Activated CD8-positive, alpha-beta T cell treated with anti-CD3 and anti-CD28 coated beads, Interleukin-2, amount 10 ng/mL, durations not matched to agents 7 days and 5 days (primary cell): ENCODE measurements at regions not wholly inside any gene's neighbourhood (a gene's known extent, or its start where the extent isn't known, plus 50 kb on each side); places are given as distances from the start of the nearest gene placed in this dataset.

Experiments
- ATAC-seq: fragments of 150-1000 bp; cut with Tn5 transposase; one replicate; pipeline ENCODE4 v1.10.0; 2021; ENCODE audit warnings: moderate library complexity
- CTCF ChIA-PET: fragments of 350-600 bp; sonication (Branson Sonifier 250); formaldehyde crosslinking; loops from one replicate; lab custom pipeline; 2021; ENCODE audit warnings: antibody characterized with exemption; lab: Charles Lee
- POLR2A ChIA-PET: fragments of 350-600 bp; sonication (Branson Sonifier 250); formaldehyde crosslinking; loops from one replicate; lab custom pipeline; 2021; ENCODE audit warnings: antibody characterized with exemption; lab: Charles Lee
- DNase-seq: peaks from one replicate; pipeline ENCODE4 v3.0.0-alpha.2; 2020
- H3K27ac Mint-ChIP-seq: one replicate; pipeline ENCODE4 v1.8.0; 2021; ENCODE audit warnings: mild to moderate bottlenecking, mixed read lengths
- H3K27me3 Mint-ChIP-seq: one replicate; pipeline ENCODE4 v1.8.0; 2021; ENCODE audit warnings: low read depth, mixed read lengths
- H3K36me3 Mint-ChIP-seq: one replicate; pipeline ENCODE4 v1.8.0; 2021; ENCODE audit warnings: low read depth, mixed read lengths
- H3K4me1 Mint-ChIP-seq: one replicate; pipeline ENCODE4 v1.8.0; 2021; ENCODE audit warnings: low read depth, mixed read lengths
- H3K4me3 Mint-ChIP-seq: one replicate; pipeline ENCODE4 v1.8.0; 2021; ENCODE audit warnings: mild to moderate bottlenecking, mixed read lengths
- H3K9me3 Mint-ChIP-seq: one replicate; pipeline ENCODE4 v1.8.0; 2022; ENCODE audit warnings: mixed read lengths; ENCODE audit not compliant: insufficient read depth

DNA sequence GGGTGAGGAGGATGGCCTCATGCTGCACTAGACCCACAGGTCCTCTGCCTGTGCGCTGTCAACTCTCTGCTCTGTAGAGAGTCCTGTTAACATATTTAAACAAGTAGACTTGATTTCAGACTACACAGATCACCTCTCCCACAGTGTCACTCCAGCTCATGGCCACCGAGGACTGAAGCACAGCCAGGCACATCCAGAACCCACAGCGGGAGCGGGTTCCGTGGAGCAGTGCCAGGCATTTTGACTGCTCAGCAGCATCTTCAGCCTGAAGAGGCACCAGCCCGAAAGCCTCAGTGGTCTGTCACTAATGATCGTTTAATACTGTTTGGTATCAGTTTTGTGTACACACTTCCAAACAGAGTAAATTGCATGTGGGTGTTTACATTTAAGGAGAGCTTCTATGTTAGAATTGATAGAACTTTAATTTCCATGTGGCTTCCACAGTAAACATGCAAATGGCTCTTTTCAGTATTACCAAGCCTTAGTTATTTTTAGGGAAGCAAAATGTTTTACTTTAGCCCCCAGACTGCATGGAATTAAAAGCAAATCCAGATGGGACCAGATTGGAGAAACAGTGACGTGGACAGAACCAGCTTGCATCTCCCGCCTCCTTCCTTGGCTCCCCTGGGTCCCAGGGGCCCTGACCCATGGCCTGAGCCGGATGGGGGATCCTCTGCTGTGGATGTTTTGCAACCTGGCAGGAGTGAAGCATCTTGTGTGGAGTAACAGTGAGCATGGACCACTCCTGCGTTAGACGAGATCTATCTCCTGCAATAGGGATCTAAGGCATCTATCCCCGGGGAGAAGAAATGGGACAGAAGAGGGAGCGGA, 196.7 kb upstream of the CDH4 start:
- Mint-ChIP-seq H3K9me3 (no peaks in the 10 kb centered on the region), H3K4me3 (no peak overlapping the region), H3K36me3 (no peaks in the 10 kb centered on the region), H3K27me3 (no peaks in the 10 kb centered on the region), H3K27ac (no peak overlapping the region), H3K4me1 (no peaks in the 10 kb centered on the region)
- DNase-seq, result no peak
- ChIA-PET POLR2A (no interaction called here), CTCF (no interaction called here)
- no peak for ATAC-seq

DNA sequence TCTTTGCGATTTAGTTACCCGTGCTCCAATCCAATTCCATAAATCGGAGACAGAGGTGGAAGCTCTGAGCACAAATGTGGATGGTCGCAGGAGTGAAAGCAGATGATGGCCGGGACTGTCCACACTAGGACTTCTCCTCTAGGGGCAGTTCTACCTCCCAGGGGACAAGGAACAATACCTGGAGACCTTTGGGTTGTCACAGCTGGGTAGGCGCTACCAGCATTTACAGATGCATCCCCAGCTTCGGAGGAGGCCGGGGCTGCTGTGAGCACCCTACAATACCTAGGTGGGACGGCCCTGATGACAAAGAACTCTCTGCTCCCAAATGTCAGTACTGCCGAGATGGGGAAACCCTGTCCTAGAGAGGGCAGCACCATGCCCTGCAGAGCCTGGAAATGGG, 195.9 kb upstream of the CDH4 start:
- ChIA-PET CTCF (no interaction called here), POLR2A (no interaction called here)
- no peaks in the 10 kb centered on the region for H3K9me3 Mint-ChIP-seq
- no peaks in the 10 kb centered on the region for H3K4me1 Mint-ChIP-seq
- no peak overlapping the region for H3K27ac Mint-ChIP-seq
- no peak for ATAC-seq
- H3K4me3 Mint-ChIP-seq, result no peak overlapping the region
- no peak for DNase-seq
- H3K27me3 Mint-ChIP-seq, result no peaks in the 10 kb centered on the region
- H3K36me3 Mint-ChIP-seq, result no peaks in the 10 kb centered on the region

- no peaks in the 10 kb centered on the region for H3K36me3 Mint-ChIP-seq
- ChIA-PET POLR2A (no interaction called here), CTCF (no interaction called here)
- H3K9me3 Mint-ChIP-seq, result no peaks in the 10 kb centered on the region
- H3K27me3 Mint-ChIP-seq, result no peaks in the 10 kb centered on the region
- DNase-seq (no peak), ATAC-seq (no peak)
- no peaks in the 10 kb centered on the region for H3K4me1 Mint-ChIP-seq
- H3K27ac Mint-ChIP-seq, result no peak overlapping the region
- H3K4me3 Mint-ChIP-seq, result no peak overlapping the region
These were observed 195.2 kb upstream of the CDH4 start for GRCh38 chr20:61056627-61057442.

DNA sequence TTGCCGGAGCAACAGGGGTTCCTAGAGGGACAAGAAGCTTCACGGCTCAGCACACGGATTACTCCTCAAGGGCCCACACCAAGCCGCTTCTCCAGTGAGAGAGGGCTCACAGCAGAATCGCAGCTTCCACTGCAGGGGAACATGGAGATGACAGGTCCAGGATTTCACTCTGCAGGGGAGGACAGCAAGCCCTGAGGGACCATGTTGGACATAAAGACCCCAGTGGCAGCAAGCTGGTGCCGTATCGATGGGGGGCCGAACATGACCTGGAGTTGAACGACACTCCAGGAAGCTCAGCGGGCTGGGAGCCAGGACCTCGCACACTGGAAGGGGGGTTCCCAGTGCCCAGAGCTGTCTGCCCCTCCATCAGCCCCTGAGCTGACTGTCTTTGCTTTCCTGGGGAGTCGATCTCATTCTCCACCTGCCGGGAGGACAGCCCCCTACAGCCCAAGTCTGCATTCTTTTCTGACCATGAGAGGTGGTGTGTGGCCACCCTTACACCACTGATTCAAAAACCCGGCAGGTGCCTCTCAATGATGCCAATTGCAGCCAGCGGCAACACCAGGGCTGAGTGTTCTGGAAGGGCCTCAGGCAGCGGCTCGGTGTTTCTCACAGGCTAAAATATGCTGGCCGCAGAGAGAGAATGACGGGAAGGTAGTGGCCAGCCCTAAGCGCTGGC, 194.5 kb upstream of the CDH4 start:
- Mint-ChIP-seq H3K9me3 (no peaks in the 10 kb centered on the region), H3K27ac (no peak overlapping the region), H3K4me3 (no peak overlapping the region), H3K4me1 (no peaks in the 10 kb centered on the region), H3K27me3 (no peaks in the 10 kb centered on the region), H3K36me3 (no peaks in the 10 kb centered on the region)
- ATAC-seq, result no peak
- ChIA-PET CTCF (no interaction called here), POLR2A (no interaction called here)
- DNase-seq, result no peak

- ATAC-seq, result no peak
- ChIA-PET POLR2A (no interaction called here), CTCF (no interaction called here)
- no peaks in the 10 kb centered on the region for H3K4me1 Mint-ChIP-seq
- no peak overlapping the region for H3K27ac Mint-ChIP-seq
- H3K4me3 Mint-ChIP-seq, result no peak overlapping the region
- DNase-seq, result no peak
- H3K9me3 Mint-ChIP-seq, result no peaks in the 10 kb centered on the region
- H3K27me3 Mint-ChIP-seq, result no peaks in the 10 kb centered on the region
- no peaks in the 10 kb centered on the region for H3K36me3 Mint-ChIP-seq
These were observed 190.1 kb upstream of the CDH4 start for GRCh38 chr20:61061981-61062380.

- H3K36me3 Mint-ChIP-seq, result no peaks in the 10 kb centered on the region
- ATAC-seq, result no peak
- H3K27ac Mint-ChIP-seq, result no peak overlapping the region
- no peaks in the 10 kb centered on the region for H3K4me1 Mint-ChIP-seq
- no peak for DNase-seq
- no peaks in the 10 kb centered on the region for H3K27me3 Mint-ChIP-seq
- no peaks in the 10 kb centered on the region for H3K9me3 Mint-ChIP-seq
- H3K4me3 Mint-ChIP-seq, result no peak overlapping the region
- ChIA-PET POLR2A (no interaction called here), CTCF (no interaction called here)
These were observed 186.2 kb upstream of the CDH4 start for GRCh38 chr20:61065853-61066252.

- no peak overlapping the region for H3K4me3 Mint-ChIP-seq
- DNase-seq (no peak), ATAC-seq (no peak)
- no peaks in the 10 kb centered on the region for H3K4me1 Mint-ChIP-seq
- H3K27me3 Mint-ChIP-seq, result no peaks in the 10 kb centered on the region
- ChIA-PET CTCF (no interaction called here), POLR2A (no interaction called here)
- no peaks in the 10 kb centered on the region for H3K36me3 Mint-ChIP-seq
- H3K27ac Mint-ChIP-seq, result no peak overlapping the region
- H3K9me3 Mint-ChIP-seq, result no peaks in the 10 kb centered on the region
These were observed 185.5 kb upstream of the CDH4 start for GRCh38 chr20:61066526-61066925.

- DNase-seq (no peak), ATAC-seq (no peak)
- Mint-ChIP-seq H3K27me3 (no peaks in the 10 kb centered on the region), H3K9me3 (no peaks in the 10 kb centered on the region), H3K4me3 (no peak overlapping the region), H3K27ac (no peak overlapping the region), H3K4me1 (no peaks in the 10 kb centered on the region), H3K36me3 (no peaks in the 10 kb centered on the region)
- CTCF ChIA-PET, result no interaction called here
- POLR2A ChIA-PET, result no interaction called here
These were observed 184.8 kb upstream of the CDH4 start for GRCh38 chr20:61067221-61067620.

DNA sequence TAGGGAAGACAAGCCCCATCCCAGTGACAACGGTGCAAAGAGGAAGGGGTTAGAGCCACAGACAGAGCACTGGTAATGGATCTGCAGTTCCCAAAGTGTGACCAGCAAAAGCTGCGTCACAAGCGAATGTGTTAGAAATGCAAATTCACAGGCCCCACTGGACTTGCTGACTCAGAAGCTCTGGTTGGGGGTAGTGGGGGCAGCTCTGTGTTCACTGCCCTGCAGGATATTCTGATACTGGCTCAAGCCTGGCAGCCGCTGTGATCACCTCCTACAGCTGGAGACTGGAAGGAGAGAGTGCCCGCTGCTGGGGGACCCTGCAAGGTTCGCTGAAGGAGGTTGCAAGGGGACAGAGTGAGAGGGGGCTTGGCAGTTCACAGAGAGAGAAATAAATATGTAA, 179.7 kb upstream of the CDH4 start:
- ChIA-PET POLR2A (no interaction called here), CTCF (no interaction called here)
- Mint-ChIP-seq H3K27me3 (no peaks in the 10 kb centered on the region), H3K27ac (no peak overlapping the region), H3K36me3 (no peaks in the 10 kb centered on the region), H3K4me1 (no peaks in the 10 kb centered on the region), H3K9me3 (no peaks in the 10 kb centered on the region), H3K4me3 (no peak overlapping the region)
- DNase-seq (no peak), ATAC-seq (no peak)

GRCh38 chr20:61073376-61073775, 178.7 kb upstream of the CDH4 start:
- ChIA-PET POLR2A (no interaction called here), CTCF (no interaction called here)
- no peaks in the 10 kb centered on the region for H3K36me3 Mint-ChIP-seq
- no peaks in the 10 kb centered on the region for H3K9me3 Mint-ChIP-seq
- ATAC-seq (no peak), DNase-seq (no peak)
- no peaks in the 10 kb centered on the region for H3K4me1 Mint-ChIP-seq
- H3K27me3 Mint-ChIP-seq, result no peaks in the 10 kb centered on the region
- no peak overlapping the region for H3K4me3 Mint-ChIP-seq
- H3K27ac Mint-ChIP-seq, result no peak overlapping the region

GRCh38 chr20:61082720-61083119, 169.3 kb upstream of the CDH4 start:
- POLR2A ChIA-PET, result no interaction called here
- CTCF ChIA-PET, result no interaction called here
- no peaks in the 10 kb centered on the region for H3K36me3 Mint-ChIP-seq
- DNase-seq, result no peak
- no peak overlapping the region for H3K27ac Mint-ChIP-seq
- H3K4me1 Mint-ChIP-seq, result no peaks in the 10 kb centered on the region
- H3K27me3 Mint-ChIP-seq, result no peaks in the 10 kb centered on the region
- no peak overlapping the region for H3K4me3 Mint-ChIP-seq
- no peaks in the 10 kb centered on the region for H3K9me3 Mint-ChIP-seq
- no peak for ATAC-seq

DNA sequence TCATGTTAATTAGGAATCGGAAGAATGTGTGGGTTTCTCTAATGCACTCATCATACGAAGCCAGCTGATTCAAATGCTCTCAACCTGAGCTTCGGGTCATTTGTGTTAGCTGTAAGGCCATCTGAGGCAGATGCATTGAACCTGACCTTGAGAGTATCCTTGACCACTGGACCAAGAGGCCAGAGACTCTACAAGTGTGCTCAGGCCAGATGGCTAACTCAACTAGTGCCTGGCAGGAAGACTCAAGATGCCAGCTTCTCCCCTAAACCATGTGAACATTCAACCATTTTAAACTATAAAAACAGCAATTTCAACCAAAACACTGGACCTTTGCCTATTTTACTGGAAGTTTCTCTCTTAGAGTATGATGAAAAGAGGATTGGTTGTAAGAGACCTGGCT, 168.6 kb upstream of the CDH4 start:
- Mint-ChIP-seq H3K27me3 (no peaks in the 10 kb centered on the region), H3K4me1 (no peaks in the 10 kb centered on the region), H3K9me3 (no peaks in the 10 kb centered on the region), H3K27ac (no peak overlapping the region), H3K36me3 (no peaks in the 10 kb centered on the region), H3K4me3 (no peak overlapping the region)
- ATAC-seq, result no peak
- ChIA-PET CTCF (no interaction called here), POLR2A (no interaction called here)
- no peak for DNase-seq
